ENCODE measurements at regions not wholly inside any gene's neighbourhood (a gene's known extent, or its start where the extent isn't known, plus 50 kb on each side); places are given as distances from the start of the nearest gene placed in this dataset.

DNA sequence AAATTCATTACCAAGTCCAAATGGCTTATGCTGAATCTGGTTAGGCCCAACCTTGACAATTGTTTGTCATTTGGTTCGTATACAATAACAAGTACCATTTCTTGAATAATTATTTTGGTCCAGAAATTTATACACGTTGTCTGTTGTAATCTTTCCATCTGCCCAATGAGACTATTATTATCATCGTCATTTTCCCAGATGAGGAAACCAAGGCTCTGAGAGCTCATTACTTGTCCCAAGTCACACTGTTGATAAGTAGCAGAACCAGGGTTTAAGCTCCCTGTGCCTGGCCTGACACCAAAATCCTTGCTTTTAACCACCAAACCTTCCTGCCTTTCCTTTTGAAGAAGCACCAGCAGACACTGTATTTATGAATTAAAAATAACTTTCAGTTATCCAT lies 81.3 kb downstream of the RGS2 start (continued):
- TF ChIP-seq CHD7 (IDR thresholded peaks at IDR 0.05; ENCODE audit: low read depth, low read length) (no peak), ZNF253 (CRISPR knock-in tag; conservative IDR thresholded peaks at IDR 0.05) (no peak), BRD4 (IDR thresholded peaks at IDR 0.05) (no peak), TSC22D4 (tag; IDR thresholded peaks at IDR 0.05) (no peak), ZBED1 (IDR thresholded peaks at IDR 0.05) (no peak), ZNF77 (CRISPR knock-in tag; IDR thresholded peaks at IDR 0.05) (no peak), STAT6 (CRISPR knock-in tag; IDR thresholded peaks at IDR 0.05) (no peak), NEUROD1 (IDR thresholded peaks at IDR 0.05; ENCODE audit: borderline replicate concordance, low read depth, low read length, partially characterized antibody) (no peak), ZNF79 (CRISPR knock-in tag; IDR thresholded peaks at IDR 0.05; ENCODE audit: low read depth) (no peak), HIVEP1 (CRISPR knock-in tag; IDR thresholded peaks at IDR 0.05) (no peak)

Data from K562 (cell line).